Activated gamma-delta T cell treated with Interleukin-2 at 50 U/mL for 16 hours (primary cell): ENCODE measurements at regions not wholly inside any gene's neighbourhood (a gene's known extent, or its start where the extent isn't known, plus 50 kb on each side); places are given as distances from the start of the nearest gene placed in this dataset.

Experiments
- DNase-seq: peaks from one replicate; pipeline ENCODE4 v3.0.0-alpha.2; 2020

DNA sequence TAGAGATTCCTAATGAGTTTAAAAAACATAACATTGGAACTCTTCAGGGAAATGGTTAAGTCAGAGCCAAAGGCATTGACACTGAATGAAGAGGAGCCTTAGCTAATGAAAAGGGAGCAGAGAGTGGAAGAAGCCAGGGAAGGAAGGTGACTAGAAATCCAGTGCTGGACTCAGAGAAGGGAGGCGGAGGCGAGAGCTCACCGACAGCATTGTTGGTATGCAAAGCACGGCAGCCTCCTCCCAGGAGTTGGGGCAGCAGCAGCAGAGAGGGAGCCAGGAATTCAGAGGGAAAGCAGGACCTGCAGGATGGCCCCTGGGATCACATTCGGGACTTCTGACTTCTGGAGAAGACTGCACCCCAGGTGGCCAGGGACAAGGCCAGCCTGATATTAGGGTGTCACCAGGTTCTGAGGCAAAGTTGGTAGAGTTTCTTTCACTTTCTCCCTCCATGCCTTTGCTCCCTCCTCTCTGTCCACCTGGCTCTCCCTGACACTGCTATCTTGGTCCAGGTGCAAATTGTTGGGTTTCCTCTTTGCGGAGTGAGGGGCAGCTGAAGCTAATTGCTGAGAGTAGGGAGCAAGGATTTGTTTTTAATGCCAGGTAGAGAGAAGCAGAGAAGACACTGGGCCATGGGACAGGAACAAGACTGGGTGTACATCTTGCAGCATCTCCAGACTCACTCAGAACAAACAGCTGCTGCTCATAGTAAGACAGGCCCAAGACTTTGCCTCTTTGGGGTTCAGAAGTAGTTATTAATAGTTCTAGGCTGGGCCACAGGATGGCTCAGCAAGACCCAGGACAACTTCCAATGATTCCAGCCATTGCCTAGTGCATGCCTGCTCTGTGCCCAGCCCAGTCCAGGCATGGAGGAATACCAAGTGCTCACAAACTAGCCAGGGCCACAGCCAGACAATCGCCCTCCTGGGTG is 157.9 kb downstream of the TLE3 start:
- no peak for DNase-seq

DNA sequence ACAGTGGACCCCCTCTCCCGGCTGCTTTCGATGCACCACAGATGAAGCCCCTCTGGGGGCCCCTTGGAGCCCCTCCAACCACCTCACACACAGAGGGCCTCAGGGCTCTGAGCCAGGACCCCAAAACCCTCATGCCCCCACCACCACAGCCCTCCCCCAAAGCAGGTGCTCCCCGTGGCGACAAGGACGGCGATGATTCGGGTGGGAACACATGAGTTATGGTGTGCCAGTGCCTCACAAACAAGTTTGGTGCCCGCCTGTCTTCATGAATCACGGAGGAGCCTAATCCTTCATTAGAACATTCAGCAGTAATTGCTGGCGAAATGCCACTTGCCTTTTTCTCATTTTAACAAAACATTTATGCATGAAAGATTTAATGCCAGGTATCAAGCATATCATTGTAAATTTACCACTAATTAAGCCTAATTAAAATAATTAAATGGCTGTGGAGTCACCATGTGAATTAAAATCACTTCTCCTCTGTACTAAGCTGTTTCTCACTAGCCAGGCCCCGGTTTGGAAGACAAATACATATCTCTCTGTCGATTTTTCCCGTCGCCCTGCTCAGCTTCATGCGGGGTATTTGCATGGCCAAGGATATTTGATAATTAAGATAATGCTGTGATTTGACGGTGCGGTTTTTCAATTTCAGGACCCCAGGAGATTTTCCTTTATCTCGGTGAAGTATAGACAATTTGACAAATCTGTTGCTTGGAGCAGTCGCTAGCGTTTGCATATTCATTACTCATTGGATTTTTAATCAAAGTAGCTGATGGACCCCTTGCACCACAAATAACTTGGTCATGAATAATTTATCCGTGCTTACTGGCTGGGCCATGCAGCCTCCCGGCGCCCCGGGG is 157.0 kb downstream of the TLE3 start:
- DNase-seq: no peak

DNA sequence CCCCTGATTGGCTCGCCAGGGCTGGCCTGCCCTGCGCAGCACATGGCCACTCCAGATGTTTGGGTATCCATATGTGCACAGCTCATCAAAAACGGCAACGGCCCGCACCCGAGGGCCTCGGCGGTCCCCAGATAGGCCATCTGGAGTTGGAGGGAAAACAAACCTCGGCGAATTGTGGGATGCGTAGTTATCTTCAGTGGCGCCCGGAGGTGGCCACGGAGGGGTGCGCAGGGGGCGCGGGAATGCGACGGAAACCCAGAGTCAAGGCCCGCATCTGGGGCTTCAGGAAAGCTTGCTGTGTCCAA is 156.5 kb downstream of the TLE3 start:
- DNase-seq: no peak

DNA sequence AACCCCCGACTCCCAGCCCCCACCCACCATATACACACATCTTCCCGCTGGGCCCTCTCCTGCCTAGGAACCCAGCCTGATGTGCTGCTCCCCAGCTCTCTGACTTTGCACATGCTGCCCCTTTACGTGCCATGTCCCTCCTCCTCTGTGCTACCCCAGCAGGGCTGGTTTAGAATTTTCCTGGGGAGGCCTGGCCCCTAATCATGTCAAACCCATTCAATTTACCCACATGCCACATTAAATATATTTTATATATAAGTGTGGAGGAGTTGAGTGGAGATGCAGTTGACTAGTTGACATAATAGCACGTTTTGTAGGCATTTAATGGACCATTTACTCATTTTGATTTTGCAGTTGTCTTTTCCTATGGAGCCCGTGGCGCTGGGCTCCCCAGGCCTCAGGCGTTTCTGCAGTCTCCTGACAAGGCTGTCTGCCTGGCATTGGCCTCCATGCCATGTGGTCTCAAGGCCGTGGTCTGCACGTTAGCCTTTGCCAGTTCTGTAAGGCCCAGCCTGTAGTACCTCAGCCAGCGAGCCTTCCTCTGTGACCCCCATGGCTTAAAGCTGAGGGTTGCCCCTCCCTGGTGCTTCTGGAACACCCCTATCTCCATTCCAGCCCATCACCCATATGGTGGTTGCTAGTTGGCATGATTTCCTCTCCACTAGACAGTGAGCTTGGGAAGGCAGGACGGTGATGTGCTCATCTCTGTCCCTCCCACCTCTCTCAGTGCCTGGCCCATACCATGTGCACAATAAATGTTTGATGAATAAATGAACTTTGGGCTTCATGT is 155.8 kb downstream of the TLE3 start:
- no peak for DNase-seq

DNA sequence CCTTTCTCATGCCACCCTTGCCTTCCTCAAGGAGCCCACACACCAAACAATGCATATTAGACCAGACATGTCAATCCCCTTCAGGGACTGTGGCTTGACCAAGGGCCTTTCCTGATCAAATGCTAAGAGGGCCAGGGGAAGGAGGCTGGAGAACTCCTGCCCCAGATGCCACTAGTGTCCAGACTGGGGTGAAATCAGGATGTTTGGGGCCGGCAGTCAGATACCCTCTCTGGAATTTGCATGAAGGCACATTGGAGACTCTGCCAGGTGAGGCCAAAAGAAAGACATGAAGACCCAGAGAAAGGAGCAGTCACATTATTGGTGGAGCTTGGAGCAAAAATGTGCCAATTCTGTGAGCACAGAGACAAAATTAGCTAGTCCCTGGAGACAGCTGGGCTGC is 154.1 kb downstream of the TLE3 start:
- DNase-seq: no peak

DNA sequence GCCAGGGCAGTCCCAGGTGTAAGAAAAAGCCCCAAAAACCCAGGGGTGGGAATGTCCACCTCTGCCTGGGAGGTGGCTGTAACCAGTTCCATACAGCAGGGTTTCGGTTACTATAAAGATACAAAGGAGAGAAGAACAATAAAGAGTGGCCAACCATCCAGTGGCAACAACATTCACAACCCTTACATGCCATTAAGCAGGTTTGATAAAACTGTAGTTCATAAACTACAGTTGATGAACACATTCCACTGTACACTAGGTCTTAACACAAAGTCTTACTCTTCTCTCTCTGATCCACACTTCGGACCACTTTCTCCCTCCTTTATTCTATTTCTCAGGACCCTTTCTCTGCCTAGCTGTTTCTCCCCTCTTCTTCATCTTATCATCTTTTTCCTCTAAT is 152.0 kb downstream of the TLE3 start:
- DNase-seq: no peak

DNA sequence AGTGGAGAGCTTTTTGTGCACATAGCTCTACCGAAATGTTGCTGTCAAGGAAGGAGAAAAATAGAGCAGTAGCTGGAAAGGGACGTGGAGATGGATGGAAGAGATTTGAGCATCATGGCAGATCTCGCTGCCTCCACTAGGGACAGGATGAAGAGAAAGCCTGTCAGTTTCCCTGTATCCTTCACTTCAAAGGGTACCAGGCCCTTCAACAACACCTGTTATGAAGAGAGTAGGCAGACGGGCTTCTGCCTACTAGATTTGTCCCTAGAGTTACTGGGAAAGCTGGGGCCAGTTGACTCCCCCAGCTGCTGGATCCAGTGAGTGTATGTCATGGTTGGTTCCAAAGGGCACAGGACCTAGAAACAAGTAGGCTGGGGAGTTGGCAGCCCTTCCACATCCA is 150.8 kb downstream of the TLE3 start:
- no peak for DNase-seq

DNA sequence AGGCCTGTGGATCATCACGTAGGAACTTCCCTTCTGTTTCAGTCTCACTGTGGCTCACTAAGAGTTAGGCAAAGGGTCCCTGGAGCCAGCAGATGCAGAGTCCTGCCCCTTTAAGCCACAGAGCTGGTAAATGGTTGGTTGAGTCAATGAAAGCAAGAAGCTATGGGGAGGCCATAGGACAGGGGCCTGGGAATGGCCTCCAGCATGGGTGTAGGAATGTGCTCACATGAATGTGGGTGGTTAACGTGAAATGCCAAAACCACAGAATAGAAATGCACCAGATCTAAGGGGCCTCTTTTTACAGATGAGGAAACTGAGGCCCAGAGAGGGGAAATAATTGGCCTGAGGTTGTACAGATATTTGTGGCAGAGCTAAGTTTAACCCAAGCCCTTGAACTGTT is 150.3 kb downstream of the TLE3 start:
- DNase-seq: no peak

DNA sequence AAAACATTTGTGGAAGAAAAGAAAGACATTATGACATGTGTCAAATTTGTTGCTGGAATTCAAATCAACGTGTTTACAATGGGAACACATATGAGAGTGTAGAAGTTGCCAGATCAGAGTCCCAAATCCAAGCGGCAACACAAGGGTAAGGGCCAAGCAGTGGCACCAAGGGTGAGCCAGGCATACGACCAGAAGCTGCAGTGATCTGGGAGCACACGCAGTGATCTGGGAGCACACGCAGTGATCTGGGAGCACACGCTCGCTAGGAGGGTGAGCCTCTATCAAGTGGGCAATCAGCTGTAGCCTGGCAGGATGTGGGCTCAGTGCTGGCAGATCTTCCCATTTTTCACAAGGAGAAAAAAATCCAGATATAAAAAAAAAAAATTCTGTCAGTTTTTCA is 148.2 kb downstream of the TLE3 start:
- no peak for DNase-seq

DNA sequence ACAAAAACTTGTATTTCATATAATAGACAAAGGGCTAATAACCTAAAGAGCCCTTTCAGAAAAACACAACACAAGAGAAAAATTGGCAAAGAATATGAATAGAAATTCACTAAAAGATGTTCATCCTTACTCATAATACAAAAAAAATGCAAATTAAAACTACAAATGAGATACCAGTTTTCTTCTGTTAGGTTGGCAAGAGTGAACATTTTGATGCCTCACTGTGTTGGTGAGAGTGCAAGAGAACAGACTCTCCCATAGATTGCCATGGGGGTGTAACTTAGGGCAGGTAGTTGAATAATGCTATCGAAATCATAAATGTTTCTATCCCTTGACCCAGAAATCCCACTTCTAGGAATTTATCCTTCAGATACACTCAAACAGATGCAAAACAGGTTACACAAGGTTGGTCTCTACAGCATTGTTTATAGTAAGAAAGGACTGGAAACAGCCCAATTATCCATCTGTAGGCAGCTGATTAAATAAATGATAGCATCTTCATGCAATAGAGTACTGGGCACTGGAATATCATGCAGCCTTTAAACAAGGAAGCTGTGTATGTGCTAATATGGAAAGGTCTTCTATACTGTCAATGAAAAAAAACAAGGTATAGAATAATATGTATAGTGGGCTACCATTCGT is 146.3 kb downstream of the TLE3 start:
- no peak for DNase-seq

DNA sequence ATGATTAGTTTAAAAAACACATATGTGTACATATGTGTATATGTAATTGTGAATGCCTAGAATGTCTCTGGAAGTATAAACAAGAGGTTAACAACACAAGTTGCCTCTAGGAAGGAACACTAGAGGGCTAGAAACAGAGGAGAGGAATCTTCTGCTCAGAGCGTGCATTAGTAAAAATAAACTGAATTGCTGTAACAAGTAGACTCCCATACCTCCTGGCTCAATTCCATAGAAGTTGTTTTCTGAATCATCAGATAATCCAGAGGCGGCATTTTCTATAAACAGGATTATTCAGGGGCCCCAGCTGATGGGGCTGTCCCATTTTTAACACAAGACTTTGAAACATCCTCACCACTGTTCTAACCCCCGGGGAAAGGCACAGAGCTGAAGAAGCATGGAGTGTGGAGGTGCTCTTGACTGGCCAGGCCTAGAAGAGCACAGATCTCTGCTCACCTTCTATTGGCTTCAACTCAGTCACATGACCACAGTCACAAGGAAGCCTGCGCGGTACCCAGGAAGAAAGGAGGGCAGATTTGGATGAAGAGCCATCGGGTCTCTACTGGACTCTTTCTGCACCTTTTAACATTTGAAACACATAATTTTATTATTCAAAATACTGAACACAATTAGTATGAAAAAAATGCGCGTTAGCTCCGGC is 145.7 kb downstream of the TLE3 start:
- DNase-seq: no peak

DNA sequence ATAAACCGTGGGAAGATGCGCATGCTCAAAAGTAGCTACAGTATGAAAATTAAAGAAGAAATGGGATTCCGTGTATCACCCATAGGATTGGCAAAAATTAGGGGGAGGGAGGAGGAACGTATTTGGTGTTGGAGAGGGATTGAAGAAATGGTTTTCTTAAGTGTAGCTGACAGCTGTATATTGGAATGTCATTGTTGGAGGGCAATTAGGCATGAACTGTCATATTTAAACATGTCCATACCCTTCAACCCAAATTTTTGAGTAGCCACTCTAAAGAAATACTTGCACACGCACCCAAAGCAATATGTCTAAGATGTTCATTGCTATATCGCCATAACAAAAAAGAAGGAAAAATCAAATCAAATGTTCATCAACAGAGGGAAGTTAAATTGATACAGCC is 144.7 kb downstream of the TLE3 start:
- DNase-seq: no peak

DNA sequence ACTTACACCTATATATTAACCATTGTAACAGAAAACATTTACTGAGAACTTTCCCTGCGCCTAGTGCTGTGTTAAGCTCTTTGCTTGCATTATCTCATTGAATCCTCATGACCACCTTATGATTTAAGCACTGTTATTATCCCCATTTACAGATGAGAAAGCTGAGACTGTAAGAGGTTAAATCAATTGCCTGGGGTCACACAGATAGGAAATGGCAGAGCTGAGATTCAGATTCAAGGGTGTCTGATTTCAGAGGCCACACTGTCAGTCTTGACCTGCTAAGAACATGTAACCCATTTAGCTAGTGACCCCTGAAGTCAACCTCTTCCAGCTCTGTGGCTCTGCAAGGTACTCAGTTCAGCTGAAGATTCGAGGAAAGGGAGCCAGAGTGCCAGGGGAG is 143.9 kb downstream of the TLE3 start:
- no peak for DNase-seq

DNA sequence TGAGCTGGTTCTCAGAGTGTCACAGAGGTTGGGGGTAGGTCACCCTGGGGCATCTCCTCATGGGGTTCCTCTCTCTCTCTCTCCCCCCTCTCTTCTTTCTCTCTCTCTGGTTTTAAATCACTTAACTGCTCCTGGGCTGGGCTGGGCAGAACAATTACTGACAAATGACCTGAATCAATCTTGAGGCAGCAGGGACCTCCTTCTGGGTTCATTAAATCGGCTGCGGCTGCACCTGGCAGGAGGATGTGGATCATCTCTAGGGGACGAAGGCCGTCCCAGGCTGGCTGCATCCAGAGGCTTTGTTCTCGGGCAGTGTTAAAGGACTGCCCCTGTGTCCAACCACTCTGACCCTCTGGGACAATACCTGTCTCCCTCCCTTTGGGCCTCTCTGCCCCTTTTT is 143.1 kb downstream of the TLE3 start:
- DNase-seq: no peak

DNA sequence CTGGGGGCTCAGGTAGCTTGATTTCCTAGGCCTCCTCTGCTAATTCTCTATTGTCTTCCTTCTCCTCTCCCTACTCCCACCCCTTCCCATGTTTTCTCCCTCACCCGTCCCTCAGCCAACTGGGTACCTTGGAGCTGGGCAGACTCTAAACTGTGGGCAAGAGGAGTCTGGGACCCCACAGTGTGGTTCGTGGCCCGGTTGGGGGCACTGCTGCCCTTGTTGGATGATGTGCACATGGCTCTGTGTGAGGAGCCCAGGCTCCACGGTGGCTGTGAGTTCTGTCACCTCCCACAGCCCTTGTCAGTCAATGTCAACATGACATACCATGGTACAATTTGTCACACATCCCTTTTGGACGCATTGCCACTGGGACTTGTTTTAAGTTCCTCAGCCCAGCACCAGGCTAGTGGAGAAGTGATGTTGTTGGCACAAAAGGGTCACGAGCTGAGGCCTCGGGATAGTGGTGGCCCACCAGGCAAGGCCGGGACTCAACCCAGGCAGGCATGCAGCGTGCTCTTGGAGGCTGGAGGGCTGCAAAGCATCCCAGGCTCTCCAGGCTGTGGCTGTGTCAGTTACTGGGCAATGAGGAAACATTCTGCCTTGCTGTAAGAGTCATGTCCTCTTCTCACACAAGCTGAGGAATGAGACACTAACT is 142.3 kb downstream of the TLE3 start:
- no peak for DNase-seq

DNA sequence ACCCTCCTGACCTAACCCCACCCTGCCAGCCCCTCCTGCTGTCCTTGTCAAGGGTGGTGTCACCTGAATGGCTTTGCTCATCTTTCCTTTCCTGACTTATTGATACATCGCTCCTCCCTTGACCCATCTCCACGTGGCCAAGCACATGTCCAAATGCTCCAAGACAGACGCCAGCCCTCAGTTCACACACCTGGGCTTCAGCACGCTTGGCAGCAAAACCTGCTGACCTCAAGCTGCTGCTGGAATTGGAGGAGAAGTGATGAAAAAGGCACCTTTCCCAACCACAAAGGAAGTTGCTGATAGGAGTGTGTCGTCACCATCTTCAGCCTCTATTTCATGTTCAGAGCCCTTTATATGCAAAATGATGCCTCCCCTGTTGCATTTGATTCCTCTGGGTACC is 141.3 kb downstream of the TLE3 start:
- no peak for DNase-seq

DNA sequence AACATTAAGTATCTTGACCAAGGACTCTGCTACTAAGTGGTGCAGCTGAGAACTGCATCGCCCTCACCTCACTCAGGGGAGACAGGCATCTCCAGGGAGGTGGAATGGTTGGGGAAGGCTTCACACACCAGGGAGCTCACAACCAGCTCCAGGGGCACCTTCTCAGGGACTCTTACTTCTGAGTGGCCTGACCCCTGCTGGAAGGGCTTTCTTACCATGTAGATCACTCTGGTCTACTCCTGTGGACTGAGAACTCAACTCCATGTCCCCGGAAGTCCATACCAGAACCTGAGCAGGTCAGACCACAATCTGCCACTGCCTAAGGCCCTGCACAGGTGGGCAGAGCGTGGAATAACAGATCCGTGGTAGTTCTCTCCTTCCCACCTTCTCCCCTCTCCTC is 140.5 kb downstream of the TLE3 start:
- no peak for DNase-seq

DNA sequence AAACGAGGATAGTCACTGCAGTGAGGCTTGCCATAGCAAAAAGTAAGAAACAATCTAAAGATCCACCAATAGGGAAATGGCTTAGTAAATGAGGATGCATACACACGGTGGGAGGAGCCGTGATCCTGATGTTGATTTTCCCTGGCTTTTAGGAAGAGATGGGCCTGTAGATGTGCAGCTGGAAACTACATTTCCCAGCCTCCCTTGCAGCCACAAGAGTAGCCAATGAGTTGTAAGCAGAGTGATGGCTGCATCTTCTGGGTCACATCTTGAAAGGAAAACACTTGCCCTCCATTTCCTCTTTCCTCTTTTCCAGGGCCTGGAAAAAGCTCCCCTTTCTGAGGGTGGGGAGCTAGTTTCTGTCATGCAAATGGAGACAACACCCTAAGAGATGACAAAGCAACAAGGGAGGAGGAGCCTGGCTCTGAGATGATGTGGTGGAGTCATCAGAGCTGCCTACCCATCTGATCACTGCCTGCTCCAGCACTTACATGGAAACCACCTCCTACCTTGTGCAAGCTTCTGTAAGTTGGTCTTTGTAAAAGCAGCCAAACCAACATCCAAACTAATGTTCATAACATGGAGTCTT is 139.1 kb downstream of the TLE3 start:
- no peak for DNase-seq

DNA sequence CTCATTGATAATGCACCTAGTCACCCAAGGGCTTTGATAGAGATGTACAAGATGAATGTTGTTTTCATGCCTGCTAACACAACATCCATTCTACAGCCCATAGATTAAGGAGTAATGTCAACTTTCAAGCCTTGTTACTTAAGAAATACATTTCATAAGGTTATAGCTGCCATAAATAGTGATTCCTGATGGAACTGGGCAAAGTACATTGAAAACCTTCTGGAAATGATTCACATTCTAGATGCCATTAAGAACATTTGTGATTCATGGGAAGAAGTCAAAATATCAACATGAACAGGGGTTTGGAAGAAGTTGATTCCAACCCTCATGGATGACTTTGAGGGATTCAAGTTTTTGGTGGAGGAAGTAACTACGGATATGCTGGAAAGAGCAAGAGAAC is 135.2 kb downstream of the TLE3 start:
- DNase-seq: no peak

DNA sequence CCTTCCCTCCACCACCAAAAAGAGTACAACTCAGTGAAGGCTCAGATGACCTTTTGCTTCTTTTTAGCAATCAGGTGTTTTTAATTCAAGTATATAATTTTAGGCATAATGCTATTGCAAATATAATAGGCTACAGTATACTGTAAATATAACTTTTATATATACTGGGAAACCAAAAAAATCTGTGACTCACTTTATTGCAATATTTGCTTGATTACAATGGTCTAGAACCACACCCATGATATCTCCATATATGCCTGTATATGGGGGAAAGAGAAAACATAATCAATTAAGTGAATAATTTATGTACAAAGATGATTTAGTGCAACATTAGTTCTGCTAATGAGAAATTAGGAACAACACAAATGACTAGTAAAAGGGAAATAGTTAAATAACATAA is 134.3 kb downstream of the TLE3 start:
- DNase-seq: no peak

DNA sequence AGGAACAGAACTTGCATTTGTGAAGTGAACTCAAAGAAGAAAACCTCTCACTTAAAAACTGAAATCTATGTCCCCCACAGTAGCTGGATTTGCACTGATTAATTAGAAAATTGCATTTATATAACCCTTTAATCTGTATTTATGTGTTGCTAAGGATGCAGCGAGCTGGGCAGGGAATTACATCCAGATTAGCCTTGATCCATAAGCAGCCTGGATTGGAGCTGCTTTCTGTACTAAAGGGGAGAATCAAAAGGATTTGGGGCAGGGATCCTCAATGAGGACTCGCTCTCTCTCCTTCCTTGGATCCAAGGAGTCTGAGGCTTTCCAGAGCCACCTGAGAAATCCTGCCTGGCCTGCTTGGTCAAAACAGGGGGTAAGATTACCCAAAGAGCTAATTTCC is 125.9 kb downstream of the TLE3 start:
- DNase-seq: no peak

DNA sequence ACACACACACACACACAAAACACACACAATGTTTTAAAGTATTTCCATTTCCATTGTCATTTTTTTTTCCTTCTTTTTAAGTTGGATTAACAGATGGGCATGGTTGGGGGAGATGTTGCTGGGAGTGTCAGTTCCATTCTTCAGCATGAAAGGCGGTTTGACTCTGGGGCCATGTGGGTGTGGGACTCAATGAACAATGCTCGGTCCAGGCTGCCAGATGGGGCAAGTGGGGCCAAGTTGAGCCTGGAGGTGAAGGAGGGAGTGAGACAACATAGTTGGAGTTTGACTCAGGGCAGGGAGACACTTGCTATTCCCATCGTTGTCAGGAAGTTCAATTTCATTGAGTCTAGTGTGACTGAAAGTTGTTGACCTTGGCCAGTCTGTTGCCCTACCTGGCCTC is 125.3 kb downstream of the TLE3 start:
- no peak for DNase-seq
